Adrenal gland (tissue), 9 donors: ENCODE measurements at regions not wholly inside any gene's neighbourhood (a gene's known extent, or its start where the extent isn't known, plus 50 kb on each side); places are given as distances from the start of the nearest gene placed in this dataset.

Source experiments
- DNase-seq, 7 donors: peaks; one replicate each; pipeline ENCODE4 v3.0.0-alpha.2; 2019 to 2020
- H3K27ac ChIP-seq, 5 donors: fragments of 200-600 bp; sonication (generic) in 4 of 5; 1 replicate in 3 of 5; 2 replicates in 2 of 5; pipeline versions ENCODE4 v1.5.1 to v1.8.0; 2016 to 2020; ENCODE audit warnings: mild to moderate bottlenecking in 1 of 5
- H3K27me3 ChIP-seq: fragments of 200-600 bp; 2 replicates; pipeline ENCODE4 v1.8.0; 2021
- H3K36me3 ChIP-seq, 2 donors: fragments of 200-600 bp; replicated peaks in 1 of 2; 1 replicate in 1 of 2; 2 replicates in 1 of 2; pipeline versions ENCODE4 v1.5.1 to v1.8.0; 2018 to 2022
- H3K4me1 ChIP-seq, 2 donors: fragments of 200-600 bp; replicated peaks in 1 of 2; 1 replicate in 1 of 2; 2 replicates in 1 of 2; pipeline versions ENCODE4 v1.5.1 to v1.8.0; 2018 to 2021
- H3K4me3 ChIP-seq, 4 donors: fragments of 200-600 bp; sonication (generic) in 3 of 4; one replicate each; pipeline ENCODE4 v1.5.1; 2016 to 2018
- H3K9me3 ChIP-seq, 3 donors: fragments of 200-600 bp; sonication (generic) in 1 of 3; replicated peaks in 1 of 3; 1 replicate in 2 of 3; 2 replicates in 1 of 3; pipeline versions ENCODE4 v1.5.1 to v1.8.0; 2016 to 2021
- CTCF ChIP-seq, 6 experiments: fragments of 450-650 bp in 4 of 6; fragments of 200-600 bp in 2 of 6; sonication (generic) in 1 of 6; IDR thresholded peaks; 1 replicate in 5 of 6; 2 replicates in 1 of 6; pipeline versions ENCODE4 v1.5.1 to v1.8.0; 2016 to 2021; ENCODE audit warnings: antibody characterized with exemption in 6 of 6, mild to moderate bottlenecking in 2 of 6, moderate library complexity in 1 of 6
- POLR2A ChIP-seq, 2 donors: fragments of 450-650 bp; IDR thresholded peaks; one replicate each; pipeline ENCODE4 v1.6.1; 2017; ENCODE audit warnings: antibody characterized with exemption in 2 of 2, mild to moderate bottlenecking in 2 of 2, moderate library complexity in 1 of 2
- WGBS, 4 donors: extraction: QIAGEN DNeasy Blood & Tissue Kit in 2 of 4; methylation state at CpG; one replicate each; pipeline versions ENCODE4 v1.1.5 to v1.1.7; 2013 to 2017; 5-methylcytosine and 5-hydroxymethylcytosine counted together
- intact Hi-C, 2 donors: fragments of 100-400 bp; cut with DNase I; formaldehyde crosslinking; loops; one replicate each; pipeline versions ENCODE4 v1.14.1 to v1.15.0; 2022 to 2023
- donor health status: healthy with polysubstance abuse.
- donor health status: Bipolar disorder and iron deficiency.
- donor health status: DM: yes; HTN: yes; CAD: no.
- donor health status: DM: no; HTN: no; CAD: no.
- donor health status: DM: no; HTN: no; CAD: no.

GRCh38 chr18:55097456-55098170, 138.4 kb upstream of the CCDC68 start:
- H3K27ac ChIP-seq, result no peak overlapping the region

DNA sequence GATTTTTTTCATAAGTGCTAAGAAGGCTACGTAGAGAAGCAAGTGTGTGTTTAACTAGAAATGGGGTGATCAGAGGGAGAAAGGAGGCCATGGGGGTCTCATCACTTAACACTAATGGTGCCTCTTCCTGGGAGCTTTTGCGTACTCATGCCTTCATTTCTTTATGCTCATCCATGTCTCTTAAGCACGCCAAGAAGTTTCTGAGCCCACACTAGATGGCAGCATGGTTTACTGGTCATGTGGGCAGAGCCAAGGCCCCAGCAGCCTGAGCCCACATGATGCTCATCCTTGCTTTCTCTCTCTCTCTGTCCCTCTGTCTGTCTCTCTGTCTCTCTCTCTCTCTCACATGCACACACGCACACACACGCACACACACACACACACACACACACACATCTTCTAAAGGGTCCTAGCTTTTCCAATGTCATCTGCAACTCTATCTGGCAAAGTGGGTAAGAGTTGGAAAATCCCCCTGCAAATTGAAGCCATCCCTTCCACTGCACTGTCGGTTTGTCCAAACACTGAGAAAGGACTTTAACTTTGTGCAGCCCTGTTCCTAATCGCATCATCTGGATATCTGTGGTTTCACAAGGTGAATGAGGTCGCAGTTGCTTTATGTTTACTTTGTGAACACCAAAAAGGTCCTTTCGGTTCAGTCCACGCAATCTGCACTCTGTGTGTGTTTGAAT, 137.1 kb upstream of the CCDC68 start:
- H3K4me3 ChIP-seq, result no peak overlapping the region
- H3K36me3 ChIP-seq, result no peaks in the 10 kb centered on the region
- 55 to 65% (median 62%) methylated on average over 10 of the region's 10 CpGs for WGBS, 4 donors
- H3K4me1 ChIP-seq, result peaks cover 0 to 4% of the 10 kb centered on the region in 2 donors
- peak overlapping the region in 1 of 5 donors; percentile 36 for H3K27ac ChIP-seq
- TF ChIP-seq POLR2A (IDR thresholded peaks at IDR 0.05), result no peak
- peak; percentile 18 to 51 (median 44) for TF ChIP-seq CTCF (IDR thresholded peaks at IDR 0.05)
- peak; percentile 53 to 85 (median 69) for DNase-seq
- no peaks in the 10 kb centered on the region for H3K27me3 ChIP-seq
- H3K9me3 ChIP-seq, result no peaks in the 10 kb centered on the region
- intact Hi-C loops, result no loop called here

More at GRCh38 chr18:55097456-55098170, 138.4 kb upstream of the CCDC68 start:
- Histone ChIP-seq H3K27me3 (no peaks in the 10 kb centered on the region), H3K9me3 (no peaks in the 10 kb centered on the region), H3K4me3 (no peak overlapping the region), H3K4me1 (peaks cover 0 to 4% of the 10 kb centered on the region in 2 donors), H3K36me3 (no peaks in the 10 kb centered on the region)
- peak in 2 of 7 donors; percentile 42 to 51 for DNase-seq
- WGBS, 4 donors, result 61 to 70% (median 64%) methylated on average over 9 of the region's 9 CpGs
- no peak for TF ChIP-seq CTCF (IDR thresholded peaks at IDR 0.05)
- TF ChIP-seq POLR2A (IDR thresholded peaks at IDR 0.05), result no peak
- intact Hi-C loops, result no loop called here

DNA sequence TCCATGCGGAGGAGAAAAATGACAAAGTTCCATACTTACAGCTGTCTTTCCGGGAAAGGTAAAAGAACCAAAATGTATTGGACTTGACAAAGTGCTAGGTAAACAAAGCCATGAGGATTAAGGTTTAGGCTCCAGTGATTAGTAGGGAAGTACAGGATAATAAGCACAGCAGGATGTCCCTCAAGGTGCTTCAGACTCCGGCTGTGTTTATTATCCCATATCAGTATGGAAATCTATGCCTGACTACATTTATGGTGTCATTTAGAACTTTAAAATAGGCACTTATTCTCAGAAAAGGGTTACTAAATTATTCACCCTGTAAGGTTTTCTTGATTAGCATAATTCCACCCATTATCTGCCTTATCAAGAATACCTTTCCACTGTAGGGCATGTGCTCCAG, 136.3 kb upstream of the CCDC68 start:
- intact Hi-C loops, result no loop called here
- DNase-seq, result no peak
- Histone ChIP-seq H3K4me1 (peaks cover 0 to 4% of the 10 kb centered on the region in 2 donors), H3K9me3 (no peaks in the 10 kb centered on the region), H3K4me3 (no peak overlapping the region), H3K36me3 (no peaks in the 10 kb centered on the region), H3K27ac (no peak overlapping the region), H3K27me3 (no peaks in the 10 kb centered on the region)
- TF ChIP-seq POLR2A (IDR thresholded peaks at IDR 0.05) (no peak), CTCF (IDR thresholded peaks at IDR 0.05) (no peak)
- WGBS, 4 donors, result 71 to 78% (median 75%) methylated on average over 3 of the region's 3 CpGs

DNA sequence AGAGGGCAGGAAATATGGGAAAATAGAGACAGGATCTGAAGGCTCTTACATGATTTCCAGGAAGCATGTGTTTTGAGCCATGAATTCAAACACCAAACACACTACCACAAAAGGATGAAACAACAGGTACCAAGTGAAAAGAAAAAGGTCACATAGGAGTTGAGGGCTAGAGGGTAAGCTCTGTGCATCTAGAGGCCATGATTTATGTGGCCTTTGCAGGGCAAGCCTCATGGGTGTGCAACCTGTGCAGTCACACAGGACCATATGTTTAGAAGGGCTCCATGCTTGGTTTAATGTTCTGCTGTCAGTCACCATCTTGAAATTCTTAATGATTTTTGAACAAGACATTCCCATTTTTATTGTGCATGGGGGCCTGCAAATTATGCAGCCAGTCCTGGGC, 134.5 kb upstream of the CCDC68 start:
- TF ChIP-seq POLR2A (IDR thresholded peaks at IDR 0.05), result no peak
- TF ChIP-seq CTCF (IDR thresholded peaks at IDR 0.05), result no peak
- Histone ChIP-seq H3K4me1 (peaks cover 0 to 4% of the 10 kb centered on the region in 2 donors), H3K27me3 (no peaks in the 10 kb centered on the region), H3K4me3 (no peak overlapping the region), H3K36me3 (no peaks in the 10 kb centered on the region), H3K27ac (no peak overlapping the region), H3K9me3 (no peaks in the 10 kb centered on the region)
- intact Hi-C loops, result no loop called here
- no peak for DNase-seq
